H9 (cell line): ENCODE measurements at regions not wholly inside any gene's neighbourhood (a gene's known extent, or its start where the extent isn't known, plus 50 kb on each side); places are given as distances from the start of the nearest gene placed in this dataset.

ENCODE experiments used
- DNase-seq: peaks from one replicate; pipeline ENCODE4 v3.0.0-alpha.2; 2017
- H2AFZ ChIP-seq: one replicate; pipeline ENCODE4 v1.6.1; 2013; ENCODE audit warnings: mild to moderate bottlenecking, low read length, control low read depth, moderate library complexity
- H2AK5ac ChIP-seq: 2 replicates; pipeline ENCODE4 v1.6.1; 2013; ENCODE audit warnings: low read length, control low read depth, mixed read lengths; ENCODE audit not compliant: insufficient read length
- H2BK120ac ChIP-seq: one replicate; pipeline ENCODE4 v1.6.1; 2013; ENCODE audit warnings: low read depth, mild to moderate bottlenecking, low read length, control low read depth, inconsistent platforms; ENCODE audit not compliant: poor library complexity, severe bottlenecking
- H2BK12ac ChIP-seq: 2 replicates; pipeline ENCODE4 v1.6.1; 2013; ENCODE audit warnings: low read length, control low read depth, mixed read lengths, low read depth; ENCODE audit not compliant: insufficient read length
- H2BK15ac ChIP-seq: 2 replicates; pipeline ENCODE4 v1.6.1; 2013; ENCODE audit warnings: low read depth, low read length, control low read depth
- H2BK20ac ChIP-seq: one replicate; pipeline ENCODE4 v1.6.1; 2013; ENCODE audit warnings: low read depth, mild to moderate bottlenecking, low read length, control low read depth, inconsistent platforms; ENCODE audit not compliant: poor library complexity, severe bottlenecking
- H2BK5ac ChIP-seq: 2 replicates; pipeline ENCODE4 v1.6.1; 2013; ENCODE audit warnings: low read length, control low read depth, mixed read lengths; ENCODE audit not compliant: insufficient read length
- H3K14ac ChIP-seq: 2 replicates; pipeline ENCODE4 v1.6.1; 2013; ENCODE audit warnings: low read length, control low read depth; ENCODE audit not compliant: insufficient read depth
- H3K18ac ChIP-seq: 2 replicates; pipeline ENCODE4 v1.6.1; 2013; ENCODE audit warnings: low read depth, mild to moderate bottlenecking, mixed read lengths, low read length, control low read depth; ENCODE audit not compliant: insufficient read length
- H3K23ac ChIP-seq: 2 replicates; pipeline ENCODE4 v1.6.1; 2013; ENCODE audit warnings: low read length, control low read depth, mixed read lengths, low read depth; ENCODE audit not compliant: insufficient read length
- H3K23me2 ChIP-seq: 2 replicates; pipeline ENCODE4 v1.6.1; 2013; ENCODE audit warnings: low read depth, mild to moderate bottlenecking, mixed read lengths, low read length, control low read depth; ENCODE audit not compliant: insufficient read length, poor library complexity, severe bottlenecking
- H3K27ac ChIP-seq: 2 replicates; pipeline ENCODE4 v1.5.1; 2013; ENCODE audit warnings: low read length, control low read depth, mixed read lengths, low read depth; ENCODE audit not compliant: insufficient read length
- H3K27me3 ChIP-seq: 2 replicates; pipeline ENCODE4 v1.6.1; 2013; ENCODE audit warnings: low read length, control low read depth, inconsistent platforms; ENCODE audit not compliant: insufficient read depth
- H3K4ac ChIP-seq: 2 replicates; pipeline ENCODE4 v1.6.1; 2013; ENCODE audit warnings: low read depth, mild to moderate bottlenecking, control low read depth, inconsistent platforms, low read length, moderate library complexity
- H3K4me1 ChIP-seq: 2 replicates; pipeline ENCODE4 v1.6.1; 2013; ENCODE audit warnings: low read length, control low read depth, inconsistent platforms; ENCODE audit not compliant: insufficient read depth
- H3K4me2 ChIP-seq: 2 replicates; pipeline ENCODE4 v1.6.1; 2013; ENCODE audit warnings: low read length, control low read depth, mixed read lengths; ENCODE audit not compliant: insufficient read length, insufficient read depth
- H3K56ac ChIP-seq: 2 replicates; pipeline ENCODE4 v1.6.1; 2013; ENCODE audit warnings: low read depth, mild to moderate bottlenecking, mixed read lengths, low read length, control low read depth; ENCODE audit not compliant: insufficient read length
- H3K79me1 ChIP-seq: 2 replicates; pipeline ENCODE4 v1.6.1; 2013; ENCODE audit warnings: low read depth, mild to moderate bottlenecking, moderate library complexity, low read length, control low read depth, inconsistent platforms; ENCODE audit not compliant: insufficient read depth, poor library complexity, severe bottlenecking
- H3K79me2 ChIP-seq: 2 replicates; pipeline ENCODE4 v1.6.1; 2013; ENCODE audit warnings: low read length, control low read depth, inconsistent platforms; ENCODE audit not compliant: insufficient read depth
- H3K9ac ChIP-seq: 2 replicates; pipeline ENCODE4 v1.6.1; 2013; ENCODE audit warnings: low read length, control low read depth, mixed read lengths; ENCODE audit not compliant: insufficient read length; ENCODE audit errors: extremely low read depth
- H3K9me3 ChIP-seq: one replicate; pipeline ENCODE4 v1.6.1; 2013; ENCODE audit warnings: low read depth, low read length, inconsistent platforms; ENCODE audit not compliant: control insufficient read depth
- H3T11ph ChIP-seq: one replicate; pipeline ENCODE4 v1.6.1; 2013; ENCODE audit warnings: mild to moderate bottlenecking, low read length, control low read depth, inconsistent platforms
- H4K20me1 ChIP-seq: one replicate; pipeline ENCODE4 v1.6.1; 2013; ENCODE audit not compliant: control insufficient read depth, insufficient read length, insufficient read depth
- H4K5ac ChIP-seq: 2 replicates; pipeline ENCODE4 v1.6.1; 2013; ENCODE audit warnings: low read depth, mild to moderate bottlenecking, mixed read lengths, low read length, control low read depth; ENCODE audit not compliant: insufficient read length
- H4K8ac ChIP-seq: replicated peaks from 2 replicates; pipeline ENCODE4 v1.6.1; 2013; ENCODE audit warnings: low read length, control low read depth, mixed read lengths, low read depth; ENCODE audit not compliant: insufficient read length
- H4K91ac ChIP-seq: 2 replicates; pipeline ENCODE4 v1.6.1; 2013; ENCODE audit warnings: low read depth, mild to moderate bottlenecking, moderate library complexity, mixed read lengths, low read length, control low read depth; ENCODE audit not compliant: insufficient read length
- H3K27ac Mint-ChIP-seq, 3 experiments: 2 replicates in 2 of 3; 3 replicates in 1 of 3; pipeline ENCODE4 v1.8.0; 2020 to 2021; ENCODE audit warnings: mixed read lengths in 3 of 3, mild to moderate bottlenecking in 1 of 3, moderate library complexity in 1 of 3
- H3K27me3 Mint-ChIP-seq: 2 replicates; pipeline ENCODE4 v1.8.0; 2021; ENCODE audit warnings: low read depth, mild to moderate bottlenecking, moderate library complexity, mixed read lengths
- H3K36me3 Mint-ChIP-seq, 3 experiments: 2 replicates in 2 of 3; 3 replicates in 1 of 3; pipeline ENCODE4 v1.8.0; 2020 to 2021; ENCODE audit warnings: low read depth in 3 of 3, mixed read lengths in 3 of 3; ENCODE audit not compliant: insufficient read depth in 1 of 3
- H3K4me1 Mint-ChIP-seq, 2 experiments: 2 replicates each; pipeline ENCODE4 v1.8.0; 2020; ENCODE audit warnings: mixed read lengths in 2 of 2
- H3K4me3 Mint-ChIP-seq, 2 experiments: 2 replicates in 1 of 2; 3 replicates in 1 of 2; pipeline ENCODE4 v1.8.0; 2020 to 2021; ENCODE audit warnings: mild to moderate bottlenecking in 2 of 2, mixed read lengths in 2 of 2, moderate library complexity in 1 of 2
- H3K9me3 Mint-ChIP-seq, 2 experiments: 2 replicates in 1 of 2; 3 replicates in 1 of 2; pipeline ENCODE4 v1.8.0; 2020; ENCODE audit warnings: mild to moderate bottlenecking in 2 of 2, mixed read lengths in 2 of 2, moderate library complexity in 1 of 2
- WGBS: extraction: QIAGEN DNeasy Blood & Tissue Kit; methylation state at CpG from one replicate; pipeline ENCODE4 v1.1.7; 2013; ENCODE audit warnings: missing lambda C conversion rate, low lambda C conversion rate, mixed read lengths; ENCODE audit not compliant: insufficient read length; ENCODE audit errors: extremely low coverage; 5-methylcytosine and 5-hydroxymethylcytosine counted together
- TF ChIP-seq, protein P1 (sequence below): fragments of 200-600 bp; sonication (generic); conservative IDR thresholded peaks from 3 replicates; pipeline ENCODE4 v1.8.0; 2021; ENCODE audit warnings: antibody characterized with exemption, mild to moderate bottlenecking

DNA sequence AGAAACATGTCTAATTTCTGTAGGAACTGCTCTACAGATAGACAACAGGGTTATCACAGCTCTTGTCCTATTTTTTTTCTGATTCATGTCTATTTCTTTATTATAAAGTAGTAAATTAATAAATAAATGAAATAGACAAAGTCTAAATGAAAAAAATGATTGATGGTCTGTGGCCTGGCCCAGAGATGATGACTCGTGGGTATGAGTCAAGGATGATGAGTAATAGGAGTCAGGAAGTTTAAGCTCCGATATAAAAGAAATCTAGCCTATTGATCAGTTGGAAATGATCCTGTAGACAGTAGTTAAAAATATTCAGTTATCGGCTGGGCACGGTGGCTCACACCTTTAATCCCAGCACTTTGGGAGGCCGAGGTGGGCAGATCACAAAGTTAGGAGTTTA, 90.6 kb upstream of the RTL1 start:
- H3K36me3 Mint-ChIP-seq: no peaks in the 10 kb centered on the region

More for the DNA sequence above, 90.6 kb upstream of the RTL1 start:
- no peak overlapping the region for H3K56ac ChIP-seq
- no peaks in the 10 kb centered on the region for H3K23me2 ChIP-seq
- H3K4ac ChIP-seq: no peak overlapping the region
- H2BK15ac ChIP-seq: no peak overlapping the region
- H4K20me1 ChIP-seq: no peaks in the 10 kb centered on the region
- Mint-ChIP-seq H3K4me1 (no peaks in the 10 kb centered on the region), H3K27ac (no peak overlapping the region), H3K27me3 (peaks cover 6% of the 10 kb centered on the region; the same call in 1 of the 2 replicates), H3K9me3 (peaks cover 0 to 1% of the 10 kb centered on the region in 2 experiments; a peak in 1 of 5 replicates), H3K4me3 (no peak overlapping the region)
- no peak overlapping the region for H4K5ac ChIP-seq
- no peaks in the 10 kb centered on the region for H3K27me3 ChIP-seq
- no CpG with 5 or more reads among the region's 5 CpGs for WGBS
- DNase-seq: no peak
- H2AFZ ChIP-seq: no peak overlapping the region
- H3K9ac ChIP-seq: no peak overlapping the region
- no peak overlapping the region for H2BK5ac ChIP-seq
- no peak overlapping the region for H3K27ac ChIP-seq
- no peak overlapping the region for H3K18ac ChIP-seq
- no peaks in the 10 kb centered on the region for H3K79me2 ChIP-seq
- H2AK5ac ChIP-seq: no peak overlapping the region
- H3K14ac ChIP-seq: no peak overlapping the region
- no peak overlapping the region for H3K4me2 ChIP-seq
- no peak overlapping the region for H2BK20ac ChIP-seq
- H3K4me1 ChIP-seq: no peaks in the 10 kb centered on the region
- no peak overlapping the region for H3K23ac ChIP-seq
- H3K9me3 ChIP-seq: no peaks in the 10 kb centered on the region
- no peak overlapping the region for H2BK120ac ChIP-seq
- no peak overlapping the region for H3T11ph ChIP-seq
- H3K79me1 ChIP-seq: no peaks in the 10 kb centered on the region
- TF ChIP-seq, protein P1, sequence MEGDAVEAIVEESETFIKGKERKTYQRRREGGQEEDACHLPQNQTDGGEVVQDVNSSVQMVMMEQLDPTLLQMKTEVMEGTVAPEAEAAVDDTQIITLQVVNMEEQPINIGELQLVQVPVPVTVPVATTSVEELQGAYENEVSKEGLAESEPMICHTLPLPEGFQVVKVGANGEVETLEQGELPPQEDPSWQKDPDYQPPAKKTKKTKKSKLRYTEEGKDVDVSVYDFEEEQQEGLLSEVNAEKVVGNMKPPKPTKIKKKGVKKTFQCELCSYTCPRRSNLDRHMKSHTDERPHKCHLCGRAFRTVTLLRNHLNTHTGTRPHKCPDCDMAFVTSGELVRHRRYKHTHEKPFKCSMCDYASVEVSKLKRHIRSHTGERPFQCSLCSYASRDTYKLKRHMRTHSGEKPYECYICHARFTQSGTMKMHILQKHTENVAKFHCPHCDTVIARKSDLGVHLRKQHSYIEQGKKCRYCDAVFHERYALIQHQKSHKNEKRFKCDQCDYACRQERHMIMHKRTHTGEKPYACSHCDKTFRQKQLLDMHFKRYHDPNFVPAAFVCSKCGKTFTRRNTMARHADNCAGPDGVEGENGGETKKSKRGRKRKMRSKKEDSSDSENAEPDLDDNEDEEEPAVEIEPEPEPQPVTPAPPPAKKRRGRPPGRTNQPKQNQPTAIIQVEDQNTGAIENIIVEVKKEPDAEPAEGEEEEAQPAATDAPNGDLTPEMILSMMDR: no peak
- H2BK12ac ChIP-seq: no peak overlapping the region
- no peak overlapping the region for H4K91ac ChIP-seq
- no peak overlapping the region for H4K8ac ChIP-seq
